Bronchial epithelial cell (primary cell): ENCODE measurements at regions not wholly inside any gene's neighbourhood (a gene's known extent, or its start where the extent isn't known, plus 50 kb on each side); places are given as distances from the start of the nearest gene placed in this dataset.
"Not testable (repeated sequence)": the region's sequence is repeated elsewhere in the genome, so short reads cannot be mapped to it uniquely, and the experiment has no call there.

ENCODE experiments used
- DNase-seq: peaks from one replicate; pipeline ENCODE4 v3.0.0-alpha.2; 2010; ENCODE audit warnings: low read depth
- FAIRE-seq: peaks from 2 replicates; lab custom pipeline; 2011; peaks lifted over from hg19 to GRCh38; lab: Jason Lieb, UNC
- H3K27me3 ChIP-seq: 2 replicates; pipeline ENCODE4 v1.5.1; 2011; ENCODE audit warnings: low read length; ENCODE audit not compliant: control insufficient read depth, insufficient read depth
- H3K36me3 ChIP-seq: 2 replicates; pipeline ENCODE4 v1.5.1; 2011; ENCODE audit warnings: low read length; ENCODE audit not compliant: control insufficient read depth, insufficient read depth
- H3K4me3 ChIP-seq: 2 replicates; pipeline ENCODE4 v1.5.1; 2011; ENCODE audit warnings: mild to moderate bottlenecking, low read depth, low read length, control low read depth
- TF ChIP-seq, protein P1 (sequence below): IDR thresholded peaks from 2 replicates; pipeline ENCODE4 v1.5.1; 2011; ENCODE audit warnings: mild to moderate bottlenecking, moderate library complexity, low read length, control low read depth, inconsistent platforms; ENCODE audit not compliant: insufficient read depth, severe bottlenecking

- TF ChIP-seq, protein P1, sequence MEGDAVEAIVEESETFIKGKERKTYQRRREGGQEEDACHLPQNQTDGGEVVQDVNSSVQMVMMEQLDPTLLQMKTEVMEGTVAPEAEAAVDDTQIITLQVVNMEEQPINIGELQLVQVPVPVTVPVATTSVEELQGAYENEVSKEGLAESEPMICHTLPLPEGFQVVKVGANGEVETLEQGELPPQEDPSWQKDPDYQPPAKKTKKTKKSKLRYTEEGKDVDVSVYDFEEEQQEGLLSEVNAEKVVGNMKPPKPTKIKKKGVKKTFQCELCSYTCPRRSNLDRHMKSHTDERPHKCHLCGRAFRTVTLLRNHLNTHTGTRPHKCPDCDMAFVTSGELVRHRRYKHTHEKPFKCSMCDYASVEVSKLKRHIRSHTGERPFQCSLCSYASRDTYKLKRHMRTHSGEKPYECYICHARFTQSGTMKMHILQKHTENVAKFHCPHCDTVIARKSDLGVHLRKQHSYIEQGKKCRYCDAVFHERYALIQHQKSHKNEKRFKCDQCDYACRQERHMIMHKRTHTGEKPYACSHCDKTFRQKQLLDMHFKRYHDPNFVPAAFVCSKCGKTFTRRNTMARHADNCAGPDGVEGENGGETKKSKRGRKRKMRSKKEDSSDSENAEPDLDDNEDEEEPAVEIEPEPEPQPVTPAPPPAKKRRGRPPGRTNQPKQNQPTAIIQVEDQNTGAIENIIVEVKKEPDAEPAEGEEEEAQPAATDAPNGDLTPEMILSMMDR, result no peak
- FAIRE-seq (no peak), DNase-seq (peak; percentile 79)
- Histone ChIP-seq H3K4me3 (no peak overlapping the region), H3K27me3 (no peaks in the 10 kb centered on the region), H3K36me3 (peaks cover 1% of the 10 kb centered on the region)
These were observed 166.4 kb downstream of the CYB561 start for GRCh38 chr17:63279498-63280230.

DNA sequence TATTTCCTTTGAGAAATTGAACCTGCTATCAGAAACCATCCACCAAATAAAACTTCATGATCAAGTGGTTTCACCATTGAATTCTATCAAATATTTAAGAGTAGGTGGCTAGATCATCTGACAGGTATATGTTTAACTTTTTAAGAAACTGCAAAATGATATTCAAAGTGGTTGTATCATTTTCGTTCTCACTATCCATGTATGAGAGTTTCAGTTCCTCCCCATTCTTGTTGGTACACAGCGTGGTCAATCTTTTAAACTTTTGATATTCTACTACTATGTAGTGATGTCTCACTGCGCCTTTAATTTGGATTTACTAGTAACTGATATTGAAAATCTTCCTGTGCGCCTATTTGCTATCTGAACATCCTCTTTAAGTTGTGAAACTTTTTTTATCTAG is 163.7 kb downstream of the CYB561 start:
- FAIRE-seq, result no peak
- no peak overlapping the region for H3K4me3 ChIP-seq
- no peaks in the 10 kb centered on the region for H3K27me3 ChIP-seq
- H3K36me3 ChIP-seq, result peaks cover 1% of the 10 kb centered on the region
- no peak for DNase-seq
- TF ChIP-seq, protein P1, result no peak

DNA sequence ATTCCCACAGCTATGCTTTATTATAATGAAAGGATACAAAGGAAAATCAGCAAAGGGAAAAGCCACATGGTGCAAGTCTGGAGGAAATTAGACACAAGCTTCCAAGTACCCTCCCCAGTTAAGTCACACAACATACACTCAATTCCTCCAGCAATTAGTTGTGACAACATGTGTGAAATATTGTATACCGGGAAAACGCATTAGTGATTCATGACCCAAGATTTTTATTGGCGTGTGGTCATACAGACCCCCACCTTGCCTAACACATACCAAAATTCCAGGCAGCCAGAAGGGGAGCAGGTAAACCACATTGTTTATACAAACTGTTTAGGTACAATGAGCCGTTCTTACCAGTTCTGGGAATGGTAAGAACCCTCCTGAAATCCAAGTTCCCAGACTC is 160.6 kb downstream of the CYB561 start:
- TF ChIP-seq, protein P1, result no peak
- Histone ChIP-seq H3K27me3 (no peaks in the 10 kb centered on the region), H3K36me3 (no peaks in the 10 kb centered on the region), H3K4me3 (no peak overlapping the region)
- no peak for DNase-seq
- no peak for FAIRE-seq

DNA sequence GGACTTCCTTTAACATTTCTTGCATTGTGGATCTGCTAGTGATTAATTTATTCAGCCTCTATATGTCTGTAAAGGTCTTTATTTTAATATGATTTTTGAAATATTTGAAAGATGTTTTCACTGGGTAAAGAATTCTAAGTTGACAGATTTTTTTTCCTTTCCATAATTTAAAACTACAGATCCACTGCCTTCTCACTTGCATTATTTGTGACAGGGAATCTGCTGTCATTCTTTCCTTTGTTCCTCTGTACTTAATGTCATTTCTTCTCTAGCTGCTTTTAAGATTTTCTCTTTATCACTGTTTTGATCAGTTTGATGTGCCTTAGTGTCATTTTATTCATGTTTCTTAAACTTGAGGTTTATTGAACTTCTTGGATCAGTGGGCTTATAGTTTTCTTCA is 159.9 kb downstream of the CYB561 start:
- TF ChIP-seq, protein P1, result no peak
- FAIRE-seq, result no peak
- H3K4me3 ChIP-seq, result no peak overlapping the region
- no peak for DNase-seq
- H3K36me3 ChIP-seq, result no peaks in the 10 kb centered on the region
- H3K27me3 ChIP-seq, result no peaks in the 10 kb centered on the region

GRCh38 chr17:63287006-63287405 is 159.1 kb downstream of the CYB561 start:
- FAIRE-seq, DNase-seq, H3K36me3 ChIP-seq, H3K27me3 ChIP-seq, H3K4me3 ChIP-seq: not testable (repeated sequence)

DNA sequence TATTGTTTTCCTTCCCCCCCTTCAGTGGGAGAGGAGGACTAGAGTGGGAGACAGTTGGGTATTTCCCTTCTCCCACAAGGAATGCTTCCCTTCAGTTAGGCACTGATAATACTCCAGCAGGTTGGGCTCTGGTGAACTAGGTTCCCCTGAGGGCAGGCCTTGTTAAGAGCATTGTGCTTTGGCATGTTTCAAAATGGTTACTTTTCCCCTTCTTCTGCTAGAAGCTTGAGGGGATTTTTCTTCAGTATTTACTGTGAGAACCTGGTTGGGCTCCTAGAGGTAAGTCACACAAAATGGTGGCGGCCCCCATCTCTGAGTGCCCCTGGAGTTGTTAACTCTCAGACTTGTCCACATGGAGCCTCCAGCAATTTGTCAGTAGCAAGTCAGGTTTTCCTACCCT is 156.2 kb downstream of the CYB561 start:
- Histone ChIP-seq H3K36me3 (peaks cover 3% of the 10 kb centered on the region), H3K4me3 (no peak overlapping the region), H3K27me3 (no peaks in the 10 kb centered on the region)
- TF ChIP-seq, protein P1, result no peak
- no peak for FAIRE-seq
- DNase-seq, result no peak
